Middle frontal gyrus (tissue), 1 donor: ENCODE measurements at regions not wholly inside any gene's neighbourhood (a gene's known extent, or its start where the extent isn't known, plus 50 kb on each side); places are given as distances from the start of the nearest gene placed in this dataset.

ENCODE experiments used
- DNase-seq: peaks from one replicate; pipeline ENCODE4 v3.0.0-alpha.2; 2015; ENCODE audit warnings: low spot score; ENCODE audit errors: extremely low spot score

DNA sequence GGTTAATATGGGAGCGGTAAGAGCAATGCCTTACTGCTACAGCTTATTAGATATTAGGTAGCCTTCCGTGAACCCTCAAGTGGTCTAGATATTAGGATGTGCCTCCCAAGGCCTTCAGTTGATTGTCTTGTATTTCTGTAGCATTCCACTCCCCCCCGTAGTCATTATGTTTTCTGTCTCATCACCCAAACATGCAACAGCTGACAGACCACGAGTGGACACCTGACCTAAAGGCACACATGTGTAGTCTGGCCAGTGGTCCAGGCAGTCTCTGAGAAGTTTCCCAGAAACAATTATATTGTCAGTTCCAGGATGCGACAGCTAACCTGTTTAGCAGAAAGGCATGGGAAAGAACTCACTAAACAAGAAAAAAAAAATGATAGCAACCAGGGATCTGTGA, 1000.9 kb downstream of the AGBL1 start:
- DNase-seq, result no peak
